ENCODE measurements at regions not wholly inside any gene's neighbourhood (a gene's known extent, or its start where the extent isn't known, plus 50 kb on each side); places are given as distances from the start of the nearest gene placed in this dataset.
"Not testable (repeated sequence)": the region's sequence is repeated elsewhere in the genome, so short reads cannot be mapped to it uniquely, and the experiment has no call there.

GRCh38 chr22:19599626-19600243 is 75.5 kb upstream of the CLDN5 start:
- DNase-seq (ENCODE audit: low read depth in 2 of 2): no peak

- DNase-seq (ENCODE audit: low read depth in 2 of 2): not testable (repeated sequence)
Measured at GRCh38 chr22:19603346-19603745, 79.1 kb upstream of the CLDN5 start.

GRCh38 chr22:19603767-19604166 is 79.6 kb upstream of the CLDN5 start:
- DNase-seq (ENCODE audit: low read depth in 2 of 2): no peak

DNA sequence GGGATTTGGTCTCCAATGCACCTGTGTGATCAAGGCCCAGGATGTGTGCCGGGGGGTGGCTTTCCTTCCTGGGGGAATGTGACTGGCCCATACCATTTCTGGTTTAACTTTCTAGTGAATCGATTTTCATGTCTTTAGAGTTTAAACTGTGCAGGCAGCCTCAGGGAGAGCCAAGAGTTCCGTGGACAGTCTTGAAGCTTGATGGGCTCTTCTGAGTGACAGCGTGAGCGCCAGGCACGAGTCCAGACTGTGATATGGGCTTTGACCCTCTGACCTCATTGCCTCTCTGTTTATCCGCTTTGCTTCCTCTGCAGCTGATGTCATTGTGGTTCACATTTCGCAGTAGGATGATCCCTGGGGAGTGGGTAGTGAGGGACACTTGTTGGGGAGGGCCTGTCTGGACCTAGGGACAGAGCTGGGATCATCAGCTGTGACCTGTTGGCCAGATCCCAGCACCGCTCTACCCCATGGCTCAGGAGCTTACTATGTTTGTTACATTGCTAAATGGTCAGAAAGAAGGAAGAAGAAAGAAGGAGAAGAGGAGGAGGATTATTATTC is 80.6 kb upstream of the CLDN5 start:
- DNase-seq (ENCODE audit: low read depth in 2 of 2): peak; percentile 73 to 90

DNA sequence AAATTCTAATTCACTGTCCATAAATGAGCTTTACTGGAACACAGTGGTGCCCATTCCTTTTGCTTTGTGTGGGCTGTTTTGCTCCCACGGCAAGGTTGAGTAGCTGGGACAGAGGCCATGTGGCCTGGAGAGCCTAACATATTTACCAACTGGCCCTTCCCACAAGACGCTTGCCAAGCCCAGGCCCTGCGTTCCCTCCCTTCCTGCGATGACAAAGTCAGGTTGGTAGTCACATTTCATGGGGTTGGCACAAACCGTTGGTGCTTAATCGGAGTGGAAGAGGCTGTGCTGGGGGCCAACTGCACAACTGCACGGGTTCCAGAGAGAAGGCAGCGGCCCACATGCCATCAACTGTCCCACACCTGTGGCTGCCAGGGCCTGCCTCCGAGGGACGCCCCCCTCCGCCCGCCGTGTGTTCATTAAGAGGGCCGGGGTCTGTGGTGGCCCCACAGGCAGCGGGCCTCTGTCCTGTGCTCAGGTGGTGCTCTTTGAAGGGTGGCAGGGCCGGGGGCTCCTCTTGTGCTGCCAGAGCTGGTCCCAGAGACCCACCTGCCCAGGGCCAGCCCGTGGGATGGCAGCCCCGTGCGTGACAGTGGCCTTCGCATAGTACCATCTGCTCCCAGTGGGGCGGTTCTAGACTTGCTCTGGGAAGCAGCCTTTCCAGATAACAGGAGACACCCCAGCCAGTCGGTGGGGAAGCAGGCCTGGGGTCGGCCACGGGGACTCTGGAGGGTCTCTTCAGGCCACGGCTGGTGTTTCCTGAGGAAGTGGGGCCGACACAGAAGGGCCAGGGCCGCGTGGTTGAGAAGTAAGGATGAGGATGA is 81.5 kb upstream of the CLDN5 start:
- peak in 1 of 2 donors; percentile 76 for DNase-seq (ENCODE audit: low read depth in 2 of 2)

- no peak for DNase-seq (ENCODE audit: low read depth in 2 of 2)
Measured at GRCh38 chr22:19606332-19607191, 82.4 kb upstream of the CLDN5 start.

- DNase-seq (ENCODE audit: low read depth in 2 of 2): peak; percentile 87 to 94
Measured at GRCh38 chr22:19607192-19608002, 83.2 kb upstream of the CLDN5 start.

DNA sequence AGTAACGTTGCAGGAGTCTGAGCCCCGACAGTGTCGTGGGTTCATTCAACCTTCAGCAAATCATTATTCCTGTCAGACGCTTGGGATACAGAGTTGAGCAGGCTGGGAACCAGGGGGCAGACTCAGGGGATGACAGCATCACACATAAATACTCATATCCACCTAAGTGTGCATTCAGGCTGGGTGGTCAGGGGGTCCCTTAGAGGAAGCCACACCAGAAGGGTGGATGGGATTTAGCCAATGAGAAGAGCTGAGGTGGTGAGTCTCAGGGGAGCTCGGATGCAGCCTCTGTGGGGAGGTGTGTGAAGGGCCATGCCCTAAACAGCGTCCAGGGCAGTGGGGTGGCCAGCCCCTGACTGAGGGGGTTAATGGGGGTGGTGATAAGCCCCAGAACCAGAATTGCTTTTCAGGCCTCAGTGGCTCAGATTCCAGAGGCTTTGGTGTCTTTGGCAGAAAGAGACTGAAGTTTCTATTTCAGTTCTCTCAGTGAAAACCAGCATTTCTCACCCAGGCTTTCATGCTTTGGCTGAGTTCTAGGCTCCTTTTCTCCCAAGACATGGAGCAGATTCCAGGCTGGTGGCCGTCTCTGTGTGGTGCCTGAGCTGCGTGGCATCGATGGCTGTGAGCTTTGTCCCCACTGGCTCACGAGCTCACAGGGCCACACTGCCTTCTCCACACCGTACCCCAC is 83.9 kb upstream of the CLDN5 start:
- DNase-seq (ENCODE audit: low read depth in 2 of 2): no peak

DNA sequence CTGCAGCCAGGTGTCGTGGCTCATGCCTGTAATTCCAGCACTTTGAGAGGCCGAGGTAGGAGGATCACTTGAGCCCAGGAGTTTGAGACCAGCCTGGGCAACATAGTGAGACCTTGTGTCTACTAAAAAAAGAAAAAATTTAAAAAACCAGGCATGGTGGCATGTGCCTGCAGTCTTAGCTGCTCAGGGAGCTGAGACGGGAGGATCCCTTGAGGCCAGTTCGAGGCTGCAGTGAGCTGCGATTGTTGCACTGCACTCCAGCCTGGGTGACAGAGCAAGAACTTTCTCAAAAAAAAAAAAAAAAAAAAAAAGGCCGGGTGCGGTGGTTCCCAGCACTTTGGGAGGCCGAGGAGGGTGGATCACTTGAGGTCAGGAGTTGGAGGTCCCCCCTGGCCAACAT is 85.5 kb upstream of the CLDN5 start:
- DNase-seq (ENCODE audit: low read depth in 2 of 2): not testable (repeated sequence)

- no peak for DNase-seq (ENCODE audit: low read depth in 2 of 2)
Measured at GRCh38 chr22:19610518-19611253, 86.5 kb upstream of the CLDN5 start.

GRCh38 chr22:19611590-19611989 is 87.4 kb upstream of the CLDN5 start:
- no peak for DNase-seq (ENCODE audit: low read depth in 2 of 2)

- DNase-seq (ENCODE audit: low read depth in 2 of 2): no peak
Measured at GRCh38 chr22:19612866-19613572, 88.8 kb upstream of the CLDN5 start.

DNA sequence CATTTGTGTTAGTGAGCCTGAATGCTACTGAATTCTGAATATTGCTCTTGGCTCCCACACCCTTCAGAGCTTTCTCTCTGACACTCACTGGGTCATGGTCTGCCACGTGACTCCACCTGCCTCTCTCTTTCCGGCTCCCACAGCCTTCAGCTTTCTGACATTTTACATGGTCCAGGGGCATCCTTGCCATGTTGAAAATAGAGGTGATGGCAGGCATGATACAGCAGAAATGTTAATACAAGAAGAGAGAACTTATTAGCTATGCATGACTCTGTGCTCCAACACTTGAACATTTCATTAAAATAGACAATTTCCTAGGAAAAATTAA is 90.3 kb upstream of the CLDN5 start:
- no peak for DNase-seq (ENCODE audit: low read depth in 2 of 2)

GRCh38 chr22:19615001-19615461 is 90.8 kb upstream of the CLDN5 start:
- no peak for DNase-seq (ENCODE audit: low read depth in 2 of 2)

DNA sequence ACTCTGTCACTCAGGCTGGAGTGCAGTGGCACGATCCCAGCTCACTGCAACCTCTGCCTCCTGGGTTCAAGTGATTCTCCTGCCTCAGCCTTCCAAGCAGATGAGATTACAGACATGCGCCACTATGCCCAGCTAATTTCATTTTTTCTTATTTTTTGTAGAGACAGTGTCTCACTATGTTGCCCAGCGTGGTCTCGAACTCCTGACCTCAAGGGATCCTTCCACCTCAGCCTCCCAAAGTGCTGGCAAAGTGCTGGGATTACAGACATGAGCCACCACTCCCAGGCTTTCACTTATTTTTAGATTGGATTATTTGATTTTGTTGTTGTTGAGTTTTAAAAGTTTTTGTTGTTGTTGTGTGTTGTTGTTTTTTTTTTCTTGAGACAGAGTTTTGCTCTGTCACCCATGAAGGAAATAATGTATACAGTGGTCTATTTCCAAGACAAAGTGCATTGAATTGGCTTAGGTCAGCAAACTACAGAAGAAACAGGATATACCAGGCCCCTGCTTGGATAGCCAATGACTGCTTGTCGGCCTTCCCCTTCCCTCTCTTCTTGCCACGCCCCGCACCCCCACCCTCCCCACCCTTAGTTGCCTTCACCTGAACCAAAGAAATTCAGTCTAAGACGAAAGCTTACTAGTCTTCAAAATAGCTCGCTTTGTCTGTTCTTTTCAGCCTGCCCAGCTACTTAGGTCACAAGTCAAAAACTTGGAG is 91.8 kb upstream of the CLDN5 start:
- DNase-seq (ENCODE audit: low read depth in 2 of 2): no peak

DNA sequence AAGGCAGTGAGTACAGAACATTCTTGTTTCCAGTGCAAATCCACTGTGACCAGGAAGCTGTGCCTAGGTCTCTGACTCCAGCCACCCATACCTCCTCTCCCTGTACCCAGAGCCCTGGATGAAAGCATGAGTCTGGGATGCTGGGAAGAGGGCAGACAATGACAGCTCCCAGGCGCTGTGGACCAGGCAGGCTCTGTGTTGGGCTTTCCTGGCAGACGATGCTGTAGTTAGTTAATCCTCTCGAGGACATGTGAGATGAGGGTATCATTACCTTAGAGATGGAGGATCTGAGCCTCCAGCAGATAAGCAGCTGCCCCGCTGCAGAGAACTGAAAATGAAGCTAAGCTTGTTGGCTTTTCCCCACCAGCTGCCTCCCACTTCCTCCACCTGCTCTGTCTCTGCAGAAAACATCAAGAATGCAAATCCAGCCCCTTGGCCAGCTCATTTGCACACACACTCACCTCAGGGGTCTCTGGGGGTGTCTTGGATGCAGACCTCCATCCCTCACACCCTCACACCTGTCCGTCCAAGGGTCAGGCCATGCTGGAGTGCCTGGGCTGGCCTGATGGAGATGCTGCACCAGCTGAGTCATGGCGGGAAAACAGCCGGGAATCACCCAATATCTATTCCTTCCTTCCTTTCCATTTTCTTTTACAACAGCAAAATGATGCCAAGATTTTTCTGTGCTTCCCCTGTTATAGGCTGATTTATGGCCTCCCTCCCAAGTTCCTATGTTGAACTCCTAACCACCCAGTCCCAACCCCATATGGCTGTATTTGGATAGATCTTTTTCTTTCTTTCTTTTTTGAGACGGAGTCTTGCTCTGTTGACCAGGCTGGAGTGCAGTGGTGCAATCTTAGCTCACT is 94.9 kb upstream of the SEPTIN5 start:
- DNase-seq (ENCODE audit: low read depth in 2 of 2): peak in 1 of 2 donors; percentile 68

DNA sequence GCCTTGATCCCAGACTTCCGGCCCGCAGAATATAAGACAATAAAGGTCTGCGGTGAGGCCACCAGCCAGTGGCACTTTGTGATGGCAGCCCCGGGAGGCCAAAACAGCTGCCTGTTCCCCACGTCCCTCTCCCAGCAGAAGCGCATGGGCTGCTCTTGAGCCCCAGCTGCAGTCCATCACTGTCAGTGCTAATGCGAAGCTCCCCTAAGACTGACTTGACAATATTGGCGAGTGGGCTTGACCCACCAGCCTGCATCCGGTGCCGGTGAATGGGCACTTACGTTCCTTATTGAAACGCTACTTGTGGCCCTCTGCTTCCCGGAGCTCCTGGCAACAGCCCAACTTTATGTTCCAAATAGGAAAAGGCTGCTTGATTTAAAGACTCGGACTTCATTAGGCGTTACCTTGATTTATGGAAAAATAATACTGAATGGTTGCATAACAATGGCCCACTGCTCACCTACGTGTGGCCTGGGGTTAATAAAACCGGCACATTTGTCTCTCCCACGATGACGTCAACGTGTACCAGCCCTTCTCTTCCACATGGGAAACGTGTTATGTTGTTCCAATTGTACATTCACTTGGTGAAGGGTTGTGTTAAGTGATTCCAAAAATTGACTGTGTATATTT is 93.4 kb upstream of the SEPTIN5 start:
- peak; percentile 82 to 96 for DNase-seq (ENCODE audit: low read depth in 2 of 2)
